NT2/D1 (cell line): ENCODE measurements at regions not wholly inside any gene's neighbourhood (a gene's known extent, or its start where the extent isn't known, plus 50 kb on each side); places are given as distances from the start of the nearest gene placed in this dataset.

Experiments used
- DNase-seq: peaks from one replicate; pipeline ENCODE4 v3.0.0-alpha.2; 2011; ENCODE audit warnings: low read depth, low spot score
- H3K27me3 ChIP-seq: 2 replicates; pipeline ENCODE4 v1.6.0; 2011; ENCODE audit warnings: mild to moderate bottlenecking; ENCODE audit not compliant: insufficient read length, insufficient read depth
- H3K36me3 ChIP-seq: 2 replicates; pipeline ENCODE4 v1.6.1; 2011; ENCODE audit warnings: mild to moderate bottlenecking, low read length, mixed read lengths; ENCODE audit not compliant: insufficient read depth, insufficient read length
- H3K4me1 ChIP-seq: 2 replicates; pipeline ENCODE4 v1.5.1; 2011; ENCODE audit not compliant: insufficient read depth, insufficient read length
- H3K4me3 ChIP-seq: 2 replicates; pipeline ENCODE4 v1.5.1; 2011; ENCODE audit warnings: low read depth; ENCODE audit not compliant: insufficient read length
- H3K9ac ChIP-seq: 2 replicates; pipeline ENCODE4 v1.6.0; 2011; ENCODE audit warnings: low read depth; ENCODE audit not compliant: insufficient read length
- H3K9me3 ChIP-seq: 2 replicates; pipeline ENCODE4 v1.5.1; 2011; ENCODE audit warnings: mild to moderate bottlenecking, low read length; ENCODE audit not compliant: insufficient read depth
- SUZ12 ChIP-seq: IDR thresholded peaks from 2 replicates; pipeline ENCODE4 v1.6.1; 2011; ENCODE audit not compliant: insufficient read length, insufficient read depth; ENCODE audit errors: extremely low read depth
- YY1 ChIP-seq: IDR thresholded peaks from 2 replicates; pipeline ENCODE4 v1.6.1; 2011; ENCODE audit not compliant: insufficient read length, insufficient read depth
- ZNF274 ChIP-seq: IDR thresholded peaks from 2 replicates; pipeline ENCODE4 v1.6.1; 2011; ENCODE audit warnings: mild to moderate bottlenecking, low read depth, low read length

DNA sequence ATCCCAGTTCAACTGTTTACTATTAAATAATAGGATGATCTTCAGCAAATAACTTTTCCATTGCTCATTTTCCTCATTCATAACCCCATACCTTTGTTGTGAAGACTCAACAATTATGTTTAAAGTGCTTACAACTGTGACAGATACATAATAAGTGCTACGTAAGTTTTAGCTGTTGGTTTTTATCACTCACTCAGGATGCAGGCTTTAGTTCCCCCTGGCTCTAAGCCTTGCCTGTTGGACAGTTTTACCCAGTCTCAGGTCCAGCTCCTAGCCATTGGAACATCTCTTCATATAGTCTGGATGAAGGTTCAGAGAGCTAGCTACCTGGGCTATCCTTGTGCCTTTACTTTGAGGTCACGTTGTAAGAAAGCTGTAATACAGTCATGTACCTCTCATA, 353.2 kb downstream of the CRPPA start:
- Histone ChIP-seq H3K27me3 (no peaks in the 10 kb centered on the region), H3K9me3 (no peaks in the 10 kb centered on the region), H3K36me3 (no peaks in the 10 kb centered on the region), H3K4me3 (no peak overlapping the region), H3K4me1 (no peaks in the 10 kb centered on the region), H3K9ac (no peak overlapping the region)
- no peak for DNase-seq
- no peak for TF ChIP-seq ZNF274
- TF ChIP-seq YY1 = no peak
- no peak for TF ChIP-seq SUZ12

DNA sequence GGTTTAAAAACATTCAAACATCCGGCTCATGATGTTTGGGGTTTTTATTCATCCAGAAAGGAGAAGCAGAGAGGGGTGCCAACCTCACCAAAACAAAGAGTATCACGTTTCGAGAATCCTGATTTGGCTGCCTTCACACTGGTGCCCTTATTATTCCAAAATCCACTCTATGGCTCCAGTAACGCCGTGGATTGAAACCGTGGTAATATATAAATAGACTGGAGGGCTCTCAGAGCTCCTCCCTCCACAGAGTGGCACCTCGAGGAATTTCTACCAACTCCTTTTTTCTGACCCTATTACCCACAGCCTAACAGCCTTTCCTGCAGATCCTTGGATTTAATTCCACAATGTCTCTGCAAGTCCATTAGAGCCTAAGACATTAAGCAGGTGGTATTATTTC, 353.6 kb downstream of the CRPPA start:
- Histone ChIP-seq H3K36me3 (no peaks in the 10 kb centered on the region), H3K27me3 (no peaks in the 10 kb centered on the region), H3K4me3 (no peak overlapping the region), H3K4me1 (no peaks in the 10 kb centered on the region), H3K9me3 (no peaks in the 10 kb centered on the region), H3K9ac (no peak overlapping the region)
- no peak for DNase-seq
- no peak for TF ChIP-seq ZNF274
- TF ChIP-seq SUZ12 = no peak
- no peak for TF ChIP-seq YY1

DNA sequence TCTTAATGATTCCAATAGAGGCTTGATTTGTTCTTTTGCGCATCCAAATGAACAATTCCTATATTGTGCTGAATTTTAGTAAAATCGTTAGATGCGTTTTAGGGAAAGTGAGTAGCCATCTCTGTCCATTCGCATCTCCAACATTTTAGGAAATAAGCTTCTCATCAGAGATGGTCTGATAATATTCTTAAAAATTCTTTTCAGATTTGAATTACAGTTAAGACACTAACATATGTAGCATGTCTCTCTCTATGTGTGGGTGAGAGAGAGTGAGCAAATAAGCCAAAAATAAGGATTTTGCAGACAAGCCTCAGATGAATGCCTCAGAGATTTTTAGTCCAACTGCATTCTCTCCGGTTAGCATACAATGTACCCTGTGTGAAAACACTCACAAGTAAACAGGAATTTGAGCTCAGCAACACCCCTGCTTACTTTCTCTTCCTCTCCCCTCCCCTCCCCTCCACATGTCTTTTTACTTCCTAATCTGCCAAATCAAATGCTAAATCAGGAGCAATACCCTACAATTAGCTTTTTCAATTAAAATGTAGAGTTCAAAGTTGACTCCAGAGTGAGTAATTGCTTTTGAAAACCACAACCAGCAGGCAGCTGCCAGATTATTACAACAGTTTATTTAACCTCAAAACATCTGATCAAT, 354.4 kb downstream of the CRPPA start:
- Histone ChIP-seq H3K4me1 (no peaks in the 10 kb centered on the region), H3K4me3 (no peak overlapping the region), H3K9ac (no peak overlapping the region), H3K9me3 (no peaks in the 10 kb centered on the region), H3K36me3 (no peaks in the 10 kb centered on the region), H3K27me3 (no peaks in the 10 kb centered on the region)
- no peak for DNase-seq
- no peak for TF ChIP-seq SUZ12
- TF ChIP-seq YY1 = no peak
- no peak for TF ChIP-seq ZNF274

DNA sequence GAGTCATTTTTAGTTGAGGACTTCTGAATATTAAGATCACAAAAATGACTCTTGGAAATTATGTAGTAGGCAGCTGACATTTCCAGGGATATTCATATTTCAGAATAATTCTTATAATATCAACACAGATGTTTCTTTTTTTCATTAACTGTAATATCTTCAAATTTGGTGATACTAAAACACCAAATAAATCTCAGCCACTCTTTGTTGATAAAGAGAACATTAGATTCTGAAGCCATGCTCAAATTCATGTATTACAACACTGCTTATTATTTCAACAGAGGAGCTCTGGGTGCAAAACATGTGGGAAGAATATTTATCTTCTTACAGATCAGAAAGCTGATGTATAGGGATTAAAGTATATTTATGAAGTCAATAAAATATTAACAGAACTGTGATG, 355.4 kb downstream of the CRPPA start:
- DNase-seq = no peak
- no peak overlapping the region for H3K9ac ChIP-seq
- no peaks in the 10 kb centered on the region for H3K4me1 ChIP-seq
- TF ChIP-seq ZNF274 = no peak
- TF ChIP-seq SUZ12 = no peak
- no peak for TF ChIP-seq YY1
- H3K36me3 ChIP-seq = no peaks in the 10 kb centered on the region
- H3K9me3 ChIP-seq = no peaks in the 10 kb centered on the region
- no peak overlapping the region for H3K4me3 ChIP-seq
- H3K27me3 ChIP-seq = no peaks in the 10 kb centered on the region

DNA sequence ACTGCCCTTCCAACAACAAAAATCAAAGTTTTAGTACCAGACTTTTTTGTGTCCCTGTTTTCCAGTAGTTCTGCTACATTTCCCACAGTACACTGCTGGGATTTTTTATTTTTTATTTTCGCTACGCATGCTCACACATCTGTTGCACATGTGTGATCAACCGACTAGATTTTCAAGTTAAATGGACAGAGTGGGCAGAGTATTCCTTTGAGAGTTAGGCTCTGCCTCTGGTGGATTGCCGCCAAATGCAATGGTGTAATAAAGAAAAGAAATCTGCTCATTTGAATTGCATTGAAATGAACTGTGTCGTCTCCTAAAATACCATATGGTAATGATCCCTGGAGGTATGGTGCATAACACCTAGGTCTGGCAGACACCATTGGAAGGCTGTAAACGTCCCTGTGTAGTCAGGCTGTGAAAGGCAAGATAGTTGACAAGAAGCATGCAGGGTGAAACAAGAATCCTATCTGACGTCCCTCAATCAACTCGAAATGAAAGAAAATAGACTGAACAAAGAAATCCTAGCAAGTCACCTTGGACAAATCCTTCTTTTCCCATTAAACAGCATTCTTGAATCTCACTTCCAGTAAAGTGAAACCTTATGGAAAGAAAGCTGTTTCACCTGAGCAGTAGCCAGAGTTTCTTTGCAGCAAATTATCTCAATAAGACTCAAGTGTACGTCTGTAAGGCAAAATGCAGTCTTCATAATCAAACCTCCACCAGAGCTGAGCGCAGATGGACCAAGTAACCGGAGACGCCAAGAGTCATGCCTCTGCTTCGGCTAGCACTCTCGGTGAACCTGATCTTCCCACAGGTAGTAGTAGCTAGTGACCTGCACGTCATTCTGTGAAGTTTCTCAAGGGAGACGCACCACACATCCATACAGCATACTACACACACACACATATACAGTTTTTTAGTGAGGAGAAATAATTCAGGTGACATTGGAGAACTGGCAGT, 357.3 kb downstream of the CRPPA start:
- no peaks in the 10 kb centered on the region for H3K9me3 ChIP-seq
- TF ChIP-seq YY1 (no peak), SUZ12 (no peak), ZNF274 (no peak)
- no peaks in the 10 kb centered on the region for H3K27me3 ChIP-seq
- DNase-seq = no peak
- no peak overlapping the region for H3K4me3 ChIP-seq
- H3K9ac ChIP-seq = no peak overlapping the region
- H3K4me1 ChIP-seq = no peaks in the 10 kb centered on the region
- H3K36me3 ChIP-seq = no peaks in the 10 kb centered on the region

DNA sequence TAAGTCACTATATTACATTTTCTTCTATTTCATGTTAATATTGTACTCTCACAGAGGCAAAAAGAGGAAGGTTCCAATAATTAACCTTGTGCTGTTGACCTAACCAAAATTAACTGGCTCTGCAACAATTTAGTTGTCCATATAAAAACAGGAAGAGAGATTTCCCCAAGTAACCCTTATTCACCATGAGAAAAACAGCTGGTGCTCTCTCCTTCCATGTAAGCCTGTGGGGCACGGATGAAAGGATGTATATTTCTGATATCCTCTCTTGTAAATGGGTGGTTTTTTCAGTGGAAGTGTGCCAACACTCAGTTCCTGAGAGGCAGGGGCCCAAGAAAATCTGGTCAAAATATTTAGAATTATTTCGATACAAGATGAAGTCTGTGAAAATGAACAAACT, 358.1 kb downstream of the CRPPA start:
- TF ChIP-seq ZNF274 (no peak), SUZ12 (no peak), YY1 (no peak)
- Histone ChIP-seq H3K9ac (no peak overlapping the region), H3K9me3 (no peaks in the 10 kb centered on the region), H3K4me1 (no peaks in the 10 kb centered on the region), H3K4me3 (no peak overlapping the region), H3K36me3 (no peaks in the 10 kb centered on the region), H3K27me3 (no peaks in the 10 kb centered on the region)
- no peak for DNase-seq

DNA sequence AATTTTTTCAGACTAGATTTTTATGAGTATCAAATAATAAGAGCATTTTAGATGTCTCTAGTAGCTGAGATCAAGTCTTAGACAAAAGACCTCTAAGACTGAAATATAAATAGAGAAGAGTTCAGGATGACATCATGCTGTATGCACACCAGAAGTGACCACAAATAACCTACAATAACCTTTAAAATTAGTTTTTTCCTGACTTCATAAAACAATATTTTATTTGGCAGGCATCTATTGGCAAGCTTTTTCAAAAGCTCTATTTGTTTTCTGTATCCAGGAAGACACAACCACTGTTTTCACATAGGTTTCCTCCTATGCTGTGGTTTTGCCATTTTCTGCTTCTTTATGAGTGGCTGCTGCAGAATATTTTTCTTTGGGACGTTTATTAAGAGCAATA, 359.1 kb downstream of the CRPPA start:
- H3K27me3 ChIP-seq = no peaks in the 10 kb centered on the region
- no peaks in the 10 kb centered on the region for H3K4me1 ChIP-seq
- TF ChIP-seq YY1 (no peak), ZNF274 (no peak), SUZ12 (no peak)
- DNase-seq = no peak
- no peaks in the 10 kb centered on the region for H3K36me3 ChIP-seq
- H3K9ac ChIP-seq = no peak overlapping the region
- H3K9me3 ChIP-seq = no peaks in the 10 kb centered on the region
- no peak overlapping the region for H3K4me3 ChIP-seq
